Erythroblast (primary cell): ENCODE measurements at regions not wholly inside any gene's neighbourhood (a gene's known extent, or its start where the extent isn't known, plus 50 kb on each side); places are given as distances from the start of the nearest gene placed in this dataset.

ENCODE experiments used
- GATA1 ChIP-seq: IDR thresholded peaks from 2 replicates; pipeline ENCODE4 v1.6.1; 2011; ENCODE audit warnings: low read depth, mild to moderate bottlenecking, control low read depth, low read length, moderate library complexity
- POLR2A ChIP-seq: IDR thresholded peaks from 2 replicates; pipeline ENCODE4 v1.6.1; 2011; ENCODE audit warnings: mild to moderate bottlenecking, low read length

DNA sequence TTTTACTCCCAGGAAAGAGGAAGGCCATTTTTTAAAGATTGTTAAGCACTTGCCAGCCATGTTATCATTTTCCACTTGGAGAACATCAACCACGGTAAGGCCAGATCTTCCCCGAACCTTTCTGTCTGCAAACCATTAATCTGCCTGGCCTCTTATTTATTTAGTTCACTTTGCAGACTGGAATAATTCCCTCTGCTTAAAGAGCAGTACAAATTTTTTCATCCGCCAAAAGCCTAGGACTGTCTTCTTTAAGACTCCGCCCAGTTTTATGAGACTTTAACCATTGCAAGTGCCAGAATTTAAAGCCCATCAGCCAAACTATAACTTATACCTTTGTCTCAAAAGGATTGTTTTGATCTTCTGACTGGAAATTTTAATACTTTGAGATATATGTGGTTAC lies 426.3 kb downstream of the KCTD12 start:
- TF ChIP-seq POLR2A (no peak), GATA1 (no peak)
